OCI-LY1 (cell line): ENCODE measurements at regions not wholly inside any gene's neighbourhood (a gene's known extent, or its start where the extent isn't known, plus 50 kb on each side); places are given as distances from the start of the nearest gene placed in this dataset.

Experiments
- H2AFZ ChIP-seq: fragments of 200-600 bp; sonication (generic), shearing (Covaris generic); 2 replicates; pipeline ENCODE4 v1.6.0; 2014; ENCODE audit warnings: antibody characterized with exemption, mild to moderate bottlenecking, low read length
- H3F3A ChIP-seq: fragments of 200-600 bp; sonication (generic), shearing (Covaris generic); 2 replicates; pipeline ENCODE4 v1.6.0; 2014; ENCODE audit warnings: mild to moderate bottlenecking, antibody characterized with exemption, low read length, moderate library complexity; ENCODE audit not compliant: insufficient read depth
- H3K27ac ChIP-seq: fragments of 200-600 bp; sonication (generic); 2 replicates; pipeline ENCODE4 v1.5.1; 2014; ENCODE audit warnings: low read length, mixed run types, mild to moderate bottlenecking, low read depth; ENCODE audit not compliant: poor library complexity, severe bottlenecking
- H3K27me3 ChIP-seq: fragments of 200-600 bp; sonication (generic); 2 replicates; pipeline ENCODE4 v1.6.0; 2014; ENCODE audit warnings: antibody characterized with exemption, mild to moderate bottlenecking, low read length, moderate library complexity; ENCODE audit not compliant: insufficient read depth
- H3K36me3 ChIP-seq: fragments of 200-600 bp; sonication (generic); 2 replicates; pipeline ENCODE4 v1.6.1; 2014; ENCODE audit warnings: mild to moderate bottlenecking, antibody characterized with exemption, low read length, moderate library complexity, mixed read lengths; ENCODE audit not compliant: insufficient read depth
- H3K4me1 ChIP-seq: fragments of 200-600 bp; sonication (generic); 2 replicates; pipeline ENCODE4 v1.5.1; 2014; ENCODE audit warnings: mild to moderate bottlenecking, low read length, moderate library complexity; ENCODE audit not compliant: insufficient read depth, severe bottlenecking
- H3K4me2 ChIP-seq: fragments of 200-600 bp; sonication (generic), shearing (Covaris generic); 2 replicates; pipeline ENCODE4 v1.6.1; 2014; ENCODE audit warnings: low read length
- H3K4me3 ChIP-seq: fragments of 200-600 bp; sonication (generic); 2 replicates; pipeline ENCODE4 v1.5.1; 2014; ENCODE audit warnings: low read length, low read depth, mild to moderate bottlenecking, mixed read lengths; ENCODE audit not compliant: poor library complexity, severe bottlenecking
- H3K79me2 ChIP-seq: fragments of 200-600 bp; shearing (Covaris generic); 2 replicates; pipeline ENCODE4 v1.6.1; 2016; ENCODE audit warnings: mixed run types, low read length, mixed read lengths; ENCODE audit not compliant: insufficient read depth
- H3K9ac ChIP-seq: fragments of 200-600 bp; sonication (generic), shearing (Covaris generic); 2 replicates; pipeline ENCODE4 v1.6.1; 2014; ENCODE audit warnings: mild to moderate bottlenecking, low read length, mixed read lengths
- H3K9me2 ChIP-seq: fragments of 200-600 bp; sonication (generic), shearing (Covaris generic); 2 replicates; pipeline ENCODE4 v1.6.1; 2014; ENCODE audit warnings: low read depth, mild to moderate bottlenecking, low read length, mixed read lengths
- H3K9me3 ChIP-seq: fragments of 200-600 bp; shearing (Covaris generic); 2 replicates; pipeline ENCODE4 v1.6.1; 2014; ENCODE audit warnings: low read length, mixed read lengths
- H4K20me1 ChIP-seq: fragments of 200-600 bp; sonication (generic), shearing (Covaris generic); 2 replicates; pipeline ENCODE4 v1.6.0; 2016; ENCODE audit warnings: mild to moderate bottlenecking, low read length; ENCODE audit not compliant: insufficient read depth
- EZH2 ChIP-seq: fragments of 200-600 bp; sonication (generic), shearing (Covaris generic); IDR thresholded peaks from 2 replicates; pipeline ENCODE4 v1.8.0; 2017; ENCODE audit warnings: borderline replicate concordance, mixed run types, mild to moderate bottlenecking, antibody characterized with exemption, low read length, moderate library complexity, mixed read lengths
- TF ChIP-seq, protein P1 (sequence below): fragments of 200-600 bp; sonication (generic), shearing (Covaris generic); IDR thresholded peaks from 2 replicates; pipeline ENCODE4 v1.5.1; 2017; ENCODE audit warnings: mild to moderate bottlenecking, antibody characterized with exemption, low read length, moderate library complexity, mixed read lengths

GRCh38 chr20:20782755-20783154 lies 70.3 kb upstream of the RALGAPA2 start:
- no peaks in the 10 kb centered on the region for H3K4me1 ChIP-seq
- H3K79me2 ChIP-seq, result no peaks in the 10 kb centered on the region
- H3K9me3 ChIP-seq, result no peaks in the 10 kb centered on the region
- H3K4me2 ChIP-seq, result no peak overlapping the region
- H4K20me1 ChIP-seq, result no peaks in the 10 kb centered on the region
- no peaks in the 10 kb centered on the region for H3K36me3 ChIP-seq
- H3K9ac ChIP-seq, result no peak overlapping the region
- H2AFZ ChIP-seq, result no peak overlapping the region
- H3F3A ChIP-seq, result no peaks in the 10 kb centered on the region
- no peaks in the 10 kb centered on the region for H3K9me2 ChIP-seq
- no peak for TF ChIP-seq EZH2
- TF ChIP-seq, protein P1, sequence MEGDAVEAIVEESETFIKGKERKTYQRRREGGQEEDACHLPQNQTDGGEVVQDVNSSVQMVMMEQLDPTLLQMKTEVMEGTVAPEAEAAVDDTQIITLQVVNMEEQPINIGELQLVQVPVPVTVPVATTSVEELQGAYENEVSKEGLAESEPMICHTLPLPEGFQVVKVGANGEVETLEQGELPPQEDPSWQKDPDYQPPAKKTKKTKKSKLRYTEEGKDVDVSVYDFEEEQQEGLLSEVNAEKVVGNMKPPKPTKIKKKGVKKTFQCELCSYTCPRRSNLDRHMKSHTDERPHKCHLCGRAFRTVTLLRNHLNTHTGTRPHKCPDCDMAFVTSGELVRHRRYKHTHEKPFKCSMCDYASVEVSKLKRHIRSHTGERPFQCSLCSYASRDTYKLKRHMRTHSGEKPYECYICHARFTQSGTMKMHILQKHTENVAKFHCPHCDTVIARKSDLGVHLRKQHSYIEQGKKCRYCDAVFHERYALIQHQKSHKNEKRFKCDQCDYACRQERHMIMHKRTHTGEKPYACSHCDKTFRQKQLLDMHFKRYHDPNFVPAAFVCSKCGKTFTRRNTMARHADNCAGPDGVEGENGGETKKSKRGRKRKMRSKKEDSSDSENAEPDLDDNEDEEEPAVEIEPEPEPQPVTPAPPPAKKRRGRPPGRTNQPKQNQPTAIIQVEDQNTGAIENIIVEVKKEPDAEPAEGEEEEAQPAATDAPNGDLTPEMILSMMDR, result no peak
- H3K4me3 ChIP-seq, result no peak overlapping the region
- no peak overlapping the region for H3K27ac ChIP-seq
- H3K27me3 ChIP-seq, result peaks cover 8% of the 10 kb centered on the region; the same call in 1 of the 2 replicates

- Histone ChIP-seq H2AFZ (no peak overlapping the region), H3K36me3 (no peaks in the 10 kb centered on the region), H4K20me1 (no peaks in the 10 kb centered on the region), H3K27ac (no peak overlapping the region), H3K4me3 (no peak overlapping the region), H3K9ac (no peak overlapping the region), H3K27me3 (peaks cover 8% of the 10 kb centered on the region; the same call in 1 of the 2 replicates), H3K9me2 (no peaks in the 10 kb centered on the region), H3K9me3 (no peaks in the 10 kb centered on the region), H3K4me1 (no peaks in the 10 kb centered on the region), H3K79me2 (no peaks in the 10 kb centered on the region), H3F3A (no peaks in the 10 kb centered on the region), H3K4me2 (no peak overlapping the region)
- TF ChIP-seq, protein P1, result no peak
- no peak for TF ChIP-seq EZH2
Measured at GRCh38 chr20:20782231-20782630, 69.8 kb upstream of the RALGAPA2 start.

GRCh38 chr20:20781029-20781428 lies 68.6 kb upstream of the RALGAPA2 start:
- Histone ChIP-seq H3K79me2 (no peaks in the 10 kb centered on the region), H3K4me2 (no peak overlapping the region), H2AFZ (no peak overlapping the region), H3K27me3 (0 out of 2 replicates have a peak, but pooled peaks cover 8% of the 10 kb centered on the region), H3F3A (no peaks in the 10 kb centered on the region), H3K9ac (no peak overlapping the region), H3K9me3 (no peaks in the 10 kb centered on the region), H3K4me3 (no peak overlapping the region), H3K36me3 (no peaks in the 10 kb centered on the region), H3K4me1 (no peaks in the 10 kb centered on the region), H3K27ac (no peak overlapping the region), H4K20me1 (no peaks in the 10 kb centered on the region), H3K9me2 (no peaks in the 10 kb centered on the region)
- no peak for TF ChIP-seq EZH2
- TF ChIP-seq, protein P1, result no peak
